ENCODE measurements at regions not wholly inside any gene's neighbourhood (a gene's known extent, or its start where the extent isn't known, plus 50 kb on each side); places are given as distances from the start of the nearest gene placed in this dataset.
"Not testable (repeated sequence)": the region's sequence is repeated elsewhere in the genome, so short reads cannot be mapped to it uniquely, and the experiment has no call there.

GRCh38 chr12:68480526-68480925 is 130.2 kb upstream of the RAP1B start:
- H3K36me3 ChIP-seq: no peaks in the 10 kb centered on the region
- no peaks in the 10 kb centered on the region for H3K4me1 ChIP-seq
- H3K9me3 ChIP-seq: no peaks in the 10 kb centered on the region
- TF ChIP-seq, protein P1, sequence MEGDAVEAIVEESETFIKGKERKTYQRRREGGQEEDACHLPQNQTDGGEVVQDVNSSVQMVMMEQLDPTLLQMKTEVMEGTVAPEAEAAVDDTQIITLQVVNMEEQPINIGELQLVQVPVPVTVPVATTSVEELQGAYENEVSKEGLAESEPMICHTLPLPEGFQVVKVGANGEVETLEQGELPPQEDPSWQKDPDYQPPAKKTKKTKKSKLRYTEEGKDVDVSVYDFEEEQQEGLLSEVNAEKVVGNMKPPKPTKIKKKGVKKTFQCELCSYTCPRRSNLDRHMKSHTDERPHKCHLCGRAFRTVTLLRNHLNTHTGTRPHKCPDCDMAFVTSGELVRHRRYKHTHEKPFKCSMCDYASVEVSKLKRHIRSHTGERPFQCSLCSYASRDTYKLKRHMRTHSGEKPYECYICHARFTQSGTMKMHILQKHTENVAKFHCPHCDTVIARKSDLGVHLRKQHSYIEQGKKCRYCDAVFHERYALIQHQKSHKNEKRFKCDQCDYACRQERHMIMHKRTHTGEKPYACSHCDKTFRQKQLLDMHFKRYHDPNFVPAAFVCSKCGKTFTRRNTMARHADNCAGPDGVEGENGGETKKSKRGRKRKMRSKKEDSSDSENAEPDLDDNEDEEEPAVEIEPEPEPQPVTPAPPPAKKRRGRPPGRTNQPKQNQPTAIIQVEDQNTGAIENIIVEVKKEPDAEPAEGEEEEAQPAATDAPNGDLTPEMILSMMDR (IDR thresholded peaks at IDR 0.05; ENCODE audit: low read depth, low read length): 0 out of 2 replicates have a peak, but pooled peaks have one; percentile 0
- H3K27me3 ChIP-seq: no peaks in the 10 kb centered on the region
- DNase-seq: no peak
- H3K4me3 ChIP-seq (ENCODE audit: low read depth, low read length): no peak overlapping the region

- TF ChIP-seq, protein P1 (IDR thresholded peaks at IDR 0.05; ENCODE audit: low read depth, low read length): no peak
- no peak for DNase-seq
- H3K4me3 ChIP-seq (ENCODE audit: low read depth, low read length): no peak overlapping the region
Observed at GRCh38 chr12:68481181-68481941, 129.3 kb upstream of the RAP1B start.

DNA sequence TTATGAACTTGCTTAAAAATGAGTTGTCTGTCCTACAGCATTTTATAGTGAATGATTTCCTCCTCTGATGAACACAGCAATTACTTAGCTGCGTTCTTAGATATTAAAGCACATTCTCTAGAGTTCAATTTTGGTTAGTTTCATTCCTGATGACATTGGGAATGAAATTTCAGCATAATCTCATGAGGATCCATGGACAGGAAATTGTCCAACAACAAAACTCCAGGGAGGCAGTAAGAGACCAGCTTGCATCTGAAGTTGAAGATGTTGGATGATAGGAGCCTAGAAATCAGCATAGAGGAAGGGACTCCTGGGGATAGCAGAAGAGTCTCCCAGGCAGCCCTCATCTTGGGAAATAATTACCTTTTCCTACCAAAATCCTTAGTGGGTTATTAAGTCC is 128.7 kb upstream of the RAP1B start:
- no peak for DNase-seq
- no peaks in the 10 kb centered on the region for H3K36me3 ChIP-seq
- TF ChIP-seq, protein P1 (IDR thresholded peaks at IDR 0.05; ENCODE audit: low read depth, low read length): no peak
- H3K27me3 ChIP-seq: no peaks in the 10 kb centered on the region
- no peak overlapping the region for H3K4me3 ChIP-seq (ENCODE audit: low read depth, low read length)
- H3K4me1 ChIP-seq: no peaks in the 10 kb centered on the region
- H3K9me3 ChIP-seq: no peaks in the 10 kb centered on the region

More at GRCh38 chr12:68481181-68481941, 129.3 kb upstream of the RAP1B start:
- Histone ChIP-seq H3K36me3 (no peaks in the 10 kb centered on the region), H3K4me1 (no peaks in the 10 kb centered on the region), H3K9me3 (no peaks in the 10 kb centered on the region), H3K27me3 (no peaks in the 10 kb centered on the region)

GRCh38 chr12:68482660-68483059 is 128.0 kb upstream of the RAP1B start:
- no peaks in the 10 kb centered on the region for H3K4me1 ChIP-seq
- no peaks in the 10 kb centered on the region for H3K27me3 ChIP-seq
- no peak overlapping the region for H3K4me3 ChIP-seq (ENCODE audit: low read depth, low read length)
- no peak for DNase-seq
- no peaks in the 10 kb centered on the region for H3K36me3 ChIP-seq
- no peaks in the 10 kb centered on the region for H3K9me3 ChIP-seq
- TF ChIP-seq, protein P1 (IDR thresholded peaks at IDR 0.05; ENCODE audit: low read depth, low read length): no peak

- H3K9me3 ChIP-seq: no peaks in the 10 kb centered on the region
- H3K4me3 ChIP-seq (ENCODE audit: low read depth, low read length): no peak overlapping the region
- no peak for DNase-seq
- H3K27me3 ChIP-seq: no peaks in the 10 kb centered on the region
- TF ChIP-seq, protein P1 (IDR thresholded peaks at IDR 0.05; ENCODE audit: low read depth, low read length): no peak
- H3K4me1 ChIP-seq: no peaks in the 10 kb centered on the region
- H3K36me3 ChIP-seq: no peaks in the 10 kb centered on the region
Observed at GRCh38 chr12:68483592-68484383, 126.9 kb upstream of the RAP1B start.

- not testable (repeated sequence) for H3K36me3 ChIP-seq; DNase-seq; H3K4me1 ChIP-seq; H3K4me3 ChIP-seq (ENCODE audit: low read depth, low read length); H3K9me3 ChIP-seq; H3K27me3 ChIP-seq
Observed at GRCh38 chr12:68484578-68484977, 126.1 kb upstream of the RAP1B start.

- H3K4me3 ChIP-seq (ENCODE audit: low read depth, low read length); DNase-seq; H3K27me3 ChIP-seq; H3K36me3 ChIP-seq; H3K9me3 ChIP-seq; H3K4me1 ChIP-seq: not testable (repeated sequence)
Observed at GRCh38 chr12:68486449-68486848, 124.2 kb upstream of the RAP1B start.

Measured in BE2C (cell line).